Activated naive CD8-positive, alpha-beta T cell treated with anti-CD3 and anti-CD28 coated beads, Interleukin-2, amount 50 U/mL, for 16 hours (primary cell): ENCODE measurements at regions not wholly inside any gene's neighbourhood (a gene's known extent, or its start where the extent isn't known, plus 50 kb on each side); places are given as distances from the start of the nearest gene placed in this dataset.

Source experiments
- DNase-seq: peaks from one replicate; pipeline ENCODE4 v3.0.0-alpha.2; 2020; ENCODE audit warnings: low read depth, low spot score

- no peak for DNase-seq
Measured at GRCh38 chr3:68163968-68164367, 509.6 kb upstream of the SUCLG2 start.

DNA sequence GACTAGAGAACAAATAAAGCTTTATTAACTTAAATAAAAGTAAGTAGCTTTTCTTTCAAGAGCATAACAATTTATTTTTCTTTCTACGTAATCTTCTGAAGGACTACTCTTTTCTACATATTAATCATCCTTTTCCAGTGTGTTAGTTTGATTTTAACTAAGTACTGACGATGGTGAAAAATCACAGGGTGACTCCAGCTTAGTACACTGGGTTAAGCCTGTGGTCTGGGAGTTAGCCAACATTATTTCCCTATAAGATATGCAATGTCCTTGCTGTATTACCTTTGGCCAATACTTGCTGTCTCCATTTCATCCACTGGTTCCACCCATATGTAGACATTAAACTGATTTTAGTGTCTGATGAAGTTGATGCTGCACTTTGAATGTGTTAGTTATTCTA lies 508.6 kb upstream of the SUCLG2 start:
- no peak for DNase-seq

DNA sequence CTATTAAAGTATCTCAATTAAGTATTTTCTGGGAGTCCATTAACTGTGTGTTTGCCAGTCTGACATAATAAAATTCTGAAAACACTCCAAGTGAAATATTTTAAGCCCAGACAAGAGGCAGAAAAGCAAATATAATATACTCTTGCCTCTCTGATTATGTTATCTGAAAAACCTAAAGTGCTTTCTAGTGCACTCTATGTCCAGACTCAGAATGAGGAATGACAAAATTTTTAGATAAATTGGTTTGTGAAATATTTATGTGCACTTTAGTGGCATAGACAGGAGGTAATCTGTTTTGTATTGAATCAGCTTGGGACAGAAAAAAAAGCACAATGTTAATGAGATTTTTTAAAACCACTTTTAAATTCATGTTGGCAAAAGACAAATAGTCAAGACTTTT lies 508.2 kb upstream of the SUCLG2 start:
- no peak for DNase-seq

DNA sequence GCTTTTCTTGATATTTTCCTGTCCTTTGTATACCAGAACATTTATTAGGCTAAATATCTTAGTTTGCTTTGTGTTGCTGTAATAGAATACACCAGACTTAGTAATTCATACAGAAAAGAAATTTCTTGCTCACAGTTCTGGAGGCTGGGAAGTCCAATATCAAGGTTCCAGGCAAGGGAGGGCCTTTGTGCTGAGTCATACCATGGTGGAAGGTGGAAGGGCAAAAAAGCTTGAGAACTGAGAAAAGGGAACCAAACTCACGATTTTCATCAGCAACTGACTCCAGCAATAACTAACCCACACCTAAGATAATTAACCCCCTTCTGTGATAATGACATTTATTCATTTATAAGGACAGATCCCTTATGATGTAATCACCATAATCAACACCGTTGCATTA lies 496.9 kb upstream of the SUCLG2 start:
- no peak for DNase-seq

DNA sequence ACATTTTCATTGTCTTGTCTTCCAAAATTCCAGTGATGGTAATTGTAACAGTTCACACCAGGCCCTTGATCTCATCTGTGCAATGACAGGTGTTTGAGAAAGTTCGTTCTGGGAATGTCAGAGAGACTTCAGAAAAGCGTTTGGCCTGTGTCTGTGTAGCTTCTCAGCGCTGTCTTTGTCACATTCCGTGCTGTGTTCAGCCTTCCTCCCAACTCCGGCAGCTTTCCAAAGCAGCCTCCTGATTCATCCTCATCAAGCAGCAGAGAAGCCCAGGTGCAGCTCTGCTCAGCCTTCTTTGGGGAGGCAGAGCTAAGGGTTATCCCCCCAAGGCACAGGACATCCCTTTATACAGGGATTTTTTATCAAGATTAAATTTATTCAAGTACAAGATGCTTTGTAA lies 494.0 kb upstream of the SUCLG2 start:
- DNase-seq: no peak

GRCh38 chr3:68142441-68142840 lies 488.0 kb upstream of the SUCLG2 start:
- DNase-seq: no peak

- no peak for DNase-seq
Measured at GRCh38 chr3:68139897-68140296, 485.5 kb upstream of the SUCLG2 start.

DNA sequence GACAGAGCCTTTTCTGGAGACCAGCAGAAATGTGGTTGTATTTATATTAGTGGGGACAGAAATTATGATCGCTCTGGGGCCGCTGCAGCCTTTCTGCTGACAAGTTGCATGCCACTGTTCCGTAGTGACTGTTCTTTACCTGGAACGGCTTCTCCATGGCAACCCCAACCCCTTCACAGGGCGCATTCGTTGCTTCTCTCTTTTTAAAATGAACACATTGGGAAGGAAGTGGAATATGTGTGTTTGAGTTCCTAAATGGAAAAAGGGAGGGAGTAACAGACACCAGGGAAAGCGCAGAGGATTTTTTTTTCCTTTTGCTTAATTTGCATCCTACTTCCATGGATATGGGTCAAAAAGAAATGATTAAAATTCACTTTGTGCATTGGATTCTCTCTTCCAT lies 482.0 kb upstream of the SUCLG2 start:
- DNase-seq: no peak

DNA sequence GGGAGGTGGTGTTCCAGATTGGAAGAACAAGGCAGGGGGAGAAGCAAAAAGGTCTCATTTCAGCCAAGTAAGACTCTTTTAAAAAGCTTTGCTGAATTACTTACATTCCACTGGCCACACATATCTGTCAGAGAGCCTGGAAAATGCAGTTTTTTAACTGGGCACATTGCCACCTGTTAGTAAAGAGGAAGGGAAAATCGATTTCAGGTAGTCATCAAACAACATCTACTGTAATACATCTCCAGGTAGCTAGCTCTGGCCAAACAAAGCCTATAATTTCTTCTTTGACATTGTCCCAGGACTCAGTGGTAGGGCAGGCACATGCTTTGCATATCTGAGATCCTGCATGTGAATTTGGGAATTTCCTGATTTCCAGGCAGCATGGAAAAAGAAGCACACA lies 480.7 kb upstream of the SUCLG2 start:
- no peak for DNase-seq

- no peak for DNase-seq
Measured at GRCh38 chr3:68129065-68129464, 474.7 kb upstream of the SUCLG2 start.

DNA sequence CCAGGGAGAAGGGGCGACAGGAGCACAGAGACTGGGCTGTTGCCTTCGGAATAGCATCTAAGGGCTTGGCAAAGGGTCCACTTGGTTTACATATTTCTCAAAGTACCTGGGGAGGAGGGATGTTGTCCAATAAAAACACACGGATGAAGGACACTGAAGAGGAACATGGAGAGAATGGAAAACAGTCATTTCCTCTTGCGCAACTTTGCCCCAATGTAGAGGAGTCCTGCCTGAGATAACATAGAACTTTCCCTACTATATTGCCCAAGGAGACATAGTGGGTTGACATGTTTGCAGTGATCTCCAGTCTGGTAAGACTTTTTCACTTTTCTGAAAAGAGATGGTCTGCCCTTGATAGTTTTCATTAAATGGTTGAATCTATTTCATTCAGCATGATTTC lies 468.8 kb upstream of the SUCLG2 start:
- no peak for DNase-seq

DNA sequence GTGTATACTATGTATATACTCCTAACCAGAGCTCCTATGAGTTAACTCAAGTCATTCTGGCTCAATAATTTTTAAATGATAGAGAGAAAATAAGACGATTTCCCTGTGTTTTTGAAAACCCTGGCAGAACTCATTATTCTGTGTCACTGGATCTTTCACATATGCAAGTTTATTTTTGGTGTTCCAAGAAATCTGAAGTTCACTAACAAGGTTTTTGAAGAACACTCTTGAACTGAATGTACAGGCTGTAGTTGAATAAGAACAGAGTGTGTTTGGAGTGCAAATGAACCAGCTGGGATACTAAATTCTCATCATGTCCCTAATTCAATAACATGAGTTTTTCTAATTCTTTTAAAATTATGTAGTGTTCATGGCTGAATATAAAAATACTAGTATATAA lies 466.9 kb upstream of the SUCLG2 start:
- DNase-seq: no peak

DNA sequence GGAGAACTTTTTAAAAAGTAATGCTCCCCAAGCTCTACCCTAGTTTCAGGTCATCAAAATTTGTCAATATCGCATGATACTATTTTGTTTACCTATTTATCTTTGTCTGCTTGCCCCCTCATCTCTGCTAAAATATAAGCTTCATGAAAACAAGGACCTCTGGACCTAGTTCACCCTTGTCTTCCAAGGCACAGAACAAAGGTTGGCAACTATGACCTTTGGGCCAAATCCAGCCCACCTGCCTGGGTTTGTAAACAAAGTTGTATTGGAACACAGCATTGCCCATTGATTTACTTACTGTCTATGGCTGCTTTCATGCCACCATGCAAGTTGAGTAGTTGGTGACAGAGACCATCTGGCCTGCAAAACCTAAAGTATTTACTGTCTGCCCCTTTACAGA lies 462.2 kb upstream of the SUCLG2 start:
- DNase-seq: no peak

DNA sequence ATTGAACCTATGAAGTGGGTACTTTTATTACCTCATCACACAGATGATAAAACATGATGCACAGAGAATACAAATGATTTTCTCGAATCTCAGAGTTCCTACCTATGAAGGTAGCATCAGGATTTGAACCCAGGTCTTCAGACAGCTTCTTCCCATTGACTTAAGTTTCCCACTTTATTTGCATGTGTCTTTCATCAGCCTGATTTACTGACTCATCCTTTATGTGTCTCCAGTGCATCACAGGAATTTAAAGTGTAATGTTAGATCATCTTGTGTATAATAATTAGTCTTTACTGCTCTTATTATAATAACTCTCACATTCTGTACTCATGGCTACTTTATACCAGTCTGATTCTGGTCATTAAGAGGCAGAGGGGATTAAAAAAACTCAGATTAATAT lies 449.4 kb upstream of the SUCLG2 start:
- no peak for DNase-seq

DNA sequence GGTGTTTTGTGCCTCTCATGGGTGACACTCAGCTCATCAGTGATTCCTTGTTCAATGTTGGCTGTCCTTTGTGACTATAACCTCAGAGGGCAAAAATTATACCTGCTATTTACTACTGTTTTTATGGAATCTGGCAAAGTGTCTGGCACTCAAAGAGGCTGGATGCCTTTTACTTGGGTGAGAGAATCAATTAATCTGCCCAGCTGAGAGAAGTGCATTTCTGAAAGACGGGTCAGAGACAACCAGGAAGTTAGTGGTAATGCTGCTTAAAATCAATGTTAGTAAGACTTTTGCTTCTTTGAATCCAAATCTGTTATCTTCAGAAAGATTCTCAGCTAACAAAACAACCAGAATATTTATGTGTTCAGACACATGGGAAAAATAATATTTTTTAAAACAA lies 436.2 kb upstream of the SUCLG2 start:
- DNase-seq: no peak

DNA sequence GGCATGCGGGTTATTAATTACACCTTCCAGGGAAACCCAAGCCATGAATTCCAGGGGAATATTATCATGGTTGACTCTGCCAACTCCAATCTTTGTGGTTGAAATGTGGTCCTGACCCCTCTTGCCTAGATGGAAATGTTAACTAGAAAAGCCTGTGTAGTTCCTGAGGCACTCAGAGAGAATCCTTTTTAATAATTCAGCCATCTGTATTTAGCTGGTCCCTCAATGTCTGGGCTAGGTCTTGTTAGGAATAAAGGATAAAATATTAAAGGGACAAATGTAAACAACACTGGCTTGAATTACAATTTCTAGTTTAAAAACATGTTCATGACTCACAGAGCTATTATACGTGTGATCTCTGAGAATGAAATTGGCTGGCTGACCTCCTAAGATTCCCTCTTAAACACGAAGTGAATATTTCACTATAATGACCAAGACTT lies 435.2 kb upstream of the SUCLG2 start:
- DNase-seq: no peak

DNA sequence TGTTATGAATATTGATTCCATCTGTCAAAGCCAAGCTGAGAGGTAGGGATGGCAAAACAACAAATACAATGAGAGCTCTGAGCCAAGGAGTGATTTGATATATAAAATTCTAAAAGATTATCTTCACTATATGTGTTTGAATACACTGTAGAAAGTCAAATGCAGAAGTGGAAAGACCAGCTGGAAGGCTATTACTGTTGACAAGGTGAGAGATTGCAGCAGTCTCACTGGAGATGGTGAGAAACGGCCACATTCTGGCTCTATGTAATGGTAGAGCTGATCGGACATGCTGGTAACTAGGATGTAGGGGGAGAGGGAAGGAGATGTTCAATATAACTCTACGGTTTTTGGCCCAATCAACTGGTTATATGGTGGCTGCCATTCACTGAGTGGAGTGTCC lies 434.2 kb upstream of the SUCLG2 start:
- DNase-seq: no peak

DNA sequence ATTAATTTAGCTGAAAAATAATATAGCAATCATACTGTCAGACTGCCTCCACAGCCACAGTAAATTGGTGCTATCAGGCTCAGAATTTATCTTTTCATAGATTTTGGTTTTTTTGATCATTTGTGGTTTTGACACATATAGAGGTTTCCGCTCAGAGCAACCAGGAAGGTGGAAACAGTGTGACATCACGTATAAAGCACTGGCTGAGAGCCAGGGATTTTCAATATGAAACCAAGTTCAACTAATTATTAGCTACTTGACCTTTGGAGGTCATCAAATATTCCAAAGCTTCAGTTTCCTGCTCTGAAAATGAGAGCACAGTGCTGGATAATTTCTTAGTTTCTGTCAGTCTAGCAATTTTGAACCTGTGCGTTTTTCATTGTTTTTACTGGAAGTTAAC lies 433.8 kb upstream of the SUCLG2 start:
- no peak for DNase-seq

GRCh38 chr3:68072062-68072461 lies 417.6 kb upstream of the SUCLG2 start:
- no peak for DNase-seq

DNA sequence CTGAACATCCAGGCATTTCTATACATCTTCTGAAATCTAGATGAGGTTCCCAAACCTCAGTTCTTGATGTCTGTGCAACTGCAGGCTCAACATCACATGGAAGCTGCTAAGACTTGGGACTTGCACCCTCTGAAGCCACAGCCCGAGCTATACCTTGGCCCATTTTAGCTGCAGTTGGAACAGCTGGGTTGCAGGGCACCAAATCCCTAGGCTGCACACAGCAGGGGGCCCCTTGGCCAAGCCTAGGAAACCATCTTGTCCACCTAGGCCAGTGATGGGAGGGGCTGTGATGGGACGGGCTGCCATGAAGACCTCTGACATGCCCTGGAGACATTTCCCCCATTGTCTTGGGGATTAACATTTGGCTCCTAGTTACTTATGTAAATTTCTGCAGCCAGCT lies 415.8 kb upstream of the SUCLG2 start:
- DNase-seq: no peak

DNA sequence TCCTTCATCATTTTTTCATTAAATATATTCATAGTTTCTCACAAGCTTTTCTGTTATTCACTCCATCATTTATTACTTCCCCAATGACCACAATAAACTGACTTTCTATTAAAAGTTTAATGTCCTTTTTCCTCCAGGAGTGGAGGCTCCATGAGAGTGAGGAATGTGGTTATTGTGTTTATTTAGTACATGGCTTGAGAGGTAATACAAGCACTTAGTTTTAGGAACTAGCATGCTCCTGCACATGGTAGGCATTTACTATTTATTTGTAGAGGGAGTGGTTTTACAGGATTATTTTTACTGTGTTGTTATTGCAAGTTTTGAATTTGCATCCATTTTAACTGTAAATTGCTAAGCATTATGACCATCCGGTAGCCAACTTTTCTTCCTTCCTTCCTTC lies 412.9 kb upstream of the SUCLG2 start:
- no peak for DNase-seq

DNA sequence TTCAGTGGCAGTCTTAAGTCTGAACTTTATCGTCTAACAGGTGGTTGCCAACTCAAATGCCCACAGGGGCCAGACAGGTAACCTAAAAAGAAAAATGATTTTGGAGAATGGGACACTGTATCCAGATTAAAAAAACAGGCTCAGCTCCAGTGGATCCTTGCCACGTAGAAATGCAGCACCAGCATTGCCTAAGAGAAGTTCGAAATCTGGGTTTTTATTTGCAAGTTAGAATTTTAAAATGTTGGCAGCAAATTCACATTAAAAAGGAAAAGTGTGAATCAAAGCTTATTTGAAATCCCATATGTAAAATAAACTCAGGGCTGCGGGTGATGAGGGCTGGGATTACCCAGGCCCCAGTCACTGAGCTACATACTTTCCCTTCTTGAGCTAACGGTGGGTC lies 408.5 kb upstream of the SUCLG2 start:
- DNase-seq: no peak

- no peak for DNase-seq
Measured at GRCh38 chr3:68060910-68061309, 406.5 kb upstream of the SUCLG2 start.

DNA sequence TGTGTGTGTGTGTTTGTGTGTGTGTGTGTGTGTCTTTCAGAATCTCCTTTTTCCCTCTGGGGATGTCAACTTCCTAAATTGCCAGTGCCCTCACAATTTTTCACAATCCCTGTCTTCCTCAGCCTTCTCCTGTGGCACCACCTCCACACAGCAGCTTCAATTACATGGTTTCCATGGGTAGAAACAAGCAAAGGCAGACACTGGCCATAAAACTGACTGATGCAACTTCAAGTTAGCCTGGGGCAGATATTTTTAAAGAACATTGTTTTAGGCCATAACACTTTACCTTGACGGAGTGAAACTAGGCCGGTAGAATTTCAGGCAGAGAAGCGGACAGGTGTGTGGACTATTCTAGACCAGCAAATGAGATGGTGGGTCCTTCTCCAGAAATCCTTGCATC lies 405.8 kb upstream of the SUCLG2 start:
- no peak for DNase-seq

GRCh38 chr3:68059628-68060152 lies 405.3 kb upstream of the SUCLG2 start:
- DNase-seq: no peak
